Keratinocyte (primary cell): ENCODE measurements at regions not wholly inside any gene's neighbourhood (a gene's known extent, or its start where the extent isn't known, plus 50 kb on each side); places are given as distances from the start of the nearest gene placed in this dataset.

Source experiments
- EZH2 ChIP-seq: IDR thresholded peaks from one replicate; pipeline ENCODE4 v1.6.1; 2012; ENCODE audit warnings: inconsistent platforms, mild to moderate bottlenecking, low read length, moderate library complexity
- TF ChIP-seq, protein P1 (sequence below), 3 experiments: IDR thresholded peaks in 1 of 3; conservative IDR thresholded peaks in 1 of 3; optimal IDR thresholded peaks in 1 of 3; 2 replicates in 2 of 3; 3 replicates in 1 of 3; pipeline versions ENCODE3 to v1.5.1; 2011; ENCODE audit warnings: low read length in 3 of 3, mild to moderate bottlenecking in 3 of 3, moderate library complexity in 2 of 3, control low read depth in 1 of 3, inconsistent platforms in 1 of 3; ENCODE audit not compliant: insufficient read depth in 2 of 3; ENCODE audit errors: extremely low read depth in 1 of 3

- TF ChIP-seq, protein P1, sequence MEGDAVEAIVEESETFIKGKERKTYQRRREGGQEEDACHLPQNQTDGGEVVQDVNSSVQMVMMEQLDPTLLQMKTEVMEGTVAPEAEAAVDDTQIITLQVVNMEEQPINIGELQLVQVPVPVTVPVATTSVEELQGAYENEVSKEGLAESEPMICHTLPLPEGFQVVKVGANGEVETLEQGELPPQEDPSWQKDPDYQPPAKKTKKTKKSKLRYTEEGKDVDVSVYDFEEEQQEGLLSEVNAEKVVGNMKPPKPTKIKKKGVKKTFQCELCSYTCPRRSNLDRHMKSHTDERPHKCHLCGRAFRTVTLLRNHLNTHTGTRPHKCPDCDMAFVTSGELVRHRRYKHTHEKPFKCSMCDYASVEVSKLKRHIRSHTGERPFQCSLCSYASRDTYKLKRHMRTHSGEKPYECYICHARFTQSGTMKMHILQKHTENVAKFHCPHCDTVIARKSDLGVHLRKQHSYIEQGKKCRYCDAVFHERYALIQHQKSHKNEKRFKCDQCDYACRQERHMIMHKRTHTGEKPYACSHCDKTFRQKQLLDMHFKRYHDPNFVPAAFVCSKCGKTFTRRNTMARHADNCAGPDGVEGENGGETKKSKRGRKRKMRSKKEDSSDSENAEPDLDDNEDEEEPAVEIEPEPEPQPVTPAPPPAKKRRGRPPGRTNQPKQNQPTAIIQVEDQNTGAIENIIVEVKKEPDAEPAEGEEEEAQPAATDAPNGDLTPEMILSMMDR (optimal IDR thresholded peaks at IDR 0.05 in 1 of 3, IDR thresholded peaks at IDR 0.05 in 1 of 3, conservative IDR thresholded peaks at IDR 0.05 in 1 of 3; ENCODE audit: extremely low read depth in 1 of 3, insufficient read depth in 2 of 3, low read length in 3 of 3) = no peak
- TF ChIP-seq EZH2 = no peak
These were observed 221.6 kb downstream of the TFAP2A start for GRCh38 chr6:10193321-10193720.
